GM12874 (cell line): ENCODE measurements at regions not wholly inside any gene's neighbourhood (a gene's known extent, or its start where the extent isn't known, plus 50 kb on each side); places are given as distances from the start of the nearest gene placed in this dataset.

Source experiments
- TF ChIP-seq, protein P1 (sequence below): IDR thresholded peaks from 2 replicates; pipeline ENCODE4 v1.5.1; 2011; ENCODE audit warnings: low read depth, mild to moderate bottlenecking, control low read depth, low read length, moderate library complexity; ENCODE audit not compliant: insufficient read depth

DNA sequence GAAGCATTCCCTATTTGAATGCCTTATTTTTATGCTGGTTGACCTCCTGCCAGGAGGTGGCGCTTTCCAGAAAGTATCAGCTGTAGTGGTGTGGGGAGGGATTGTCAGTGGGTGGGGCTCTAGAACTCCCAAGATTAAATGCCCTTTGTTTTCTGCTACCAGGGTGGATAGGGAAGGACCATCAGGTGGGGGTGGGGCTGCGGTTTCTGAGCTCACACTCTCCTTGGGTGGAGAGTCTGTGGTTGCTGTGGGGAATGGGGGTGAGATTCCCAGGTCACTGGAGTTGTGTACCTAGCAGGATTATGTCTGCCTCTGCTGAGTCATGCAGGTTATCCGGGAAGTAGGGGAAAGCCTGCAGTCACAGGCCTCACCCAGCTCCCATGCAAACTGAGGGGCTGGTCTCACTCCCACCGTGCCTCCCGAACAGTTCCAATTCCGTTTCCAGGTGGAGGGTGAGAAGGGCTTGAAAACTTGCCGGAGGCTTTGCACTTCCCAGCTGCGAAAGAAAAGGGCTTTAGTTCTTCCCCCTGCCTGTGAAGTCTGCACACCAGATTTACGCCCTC lies 68.3 kb downstream of the ALG10B start:
- TF ChIP-seq, protein P1, sequence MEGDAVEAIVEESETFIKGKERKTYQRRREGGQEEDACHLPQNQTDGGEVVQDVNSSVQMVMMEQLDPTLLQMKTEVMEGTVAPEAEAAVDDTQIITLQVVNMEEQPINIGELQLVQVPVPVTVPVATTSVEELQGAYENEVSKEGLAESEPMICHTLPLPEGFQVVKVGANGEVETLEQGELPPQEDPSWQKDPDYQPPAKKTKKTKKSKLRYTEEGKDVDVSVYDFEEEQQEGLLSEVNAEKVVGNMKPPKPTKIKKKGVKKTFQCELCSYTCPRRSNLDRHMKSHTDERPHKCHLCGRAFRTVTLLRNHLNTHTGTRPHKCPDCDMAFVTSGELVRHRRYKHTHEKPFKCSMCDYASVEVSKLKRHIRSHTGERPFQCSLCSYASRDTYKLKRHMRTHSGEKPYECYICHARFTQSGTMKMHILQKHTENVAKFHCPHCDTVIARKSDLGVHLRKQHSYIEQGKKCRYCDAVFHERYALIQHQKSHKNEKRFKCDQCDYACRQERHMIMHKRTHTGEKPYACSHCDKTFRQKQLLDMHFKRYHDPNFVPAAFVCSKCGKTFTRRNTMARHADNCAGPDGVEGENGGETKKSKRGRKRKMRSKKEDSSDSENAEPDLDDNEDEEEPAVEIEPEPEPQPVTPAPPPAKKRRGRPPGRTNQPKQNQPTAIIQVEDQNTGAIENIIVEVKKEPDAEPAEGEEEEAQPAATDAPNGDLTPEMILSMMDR = no peak

DNA sequence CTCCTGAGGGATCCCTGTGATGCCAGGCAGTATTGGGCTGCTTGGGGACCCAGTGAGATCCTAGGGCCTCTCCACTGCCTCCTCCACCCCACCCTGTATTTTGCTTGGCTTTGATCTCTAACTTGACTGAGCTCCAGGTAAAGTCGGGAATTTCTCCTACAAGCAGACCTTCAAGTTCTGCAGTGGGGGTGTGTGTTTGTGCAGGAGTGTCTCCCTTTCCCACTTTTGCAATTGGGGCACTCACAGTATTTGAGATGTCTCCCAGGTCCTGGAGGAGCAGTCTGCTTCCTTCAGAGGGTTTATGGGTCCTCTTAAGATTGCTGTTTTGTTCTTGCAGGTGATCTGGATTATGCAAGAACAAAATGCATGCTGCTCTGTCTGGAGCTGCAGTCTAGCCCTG lies 68.9 kb downstream of the ALG10B start:
- TF ChIP-seq, protein P1 = no peak

DNA sequence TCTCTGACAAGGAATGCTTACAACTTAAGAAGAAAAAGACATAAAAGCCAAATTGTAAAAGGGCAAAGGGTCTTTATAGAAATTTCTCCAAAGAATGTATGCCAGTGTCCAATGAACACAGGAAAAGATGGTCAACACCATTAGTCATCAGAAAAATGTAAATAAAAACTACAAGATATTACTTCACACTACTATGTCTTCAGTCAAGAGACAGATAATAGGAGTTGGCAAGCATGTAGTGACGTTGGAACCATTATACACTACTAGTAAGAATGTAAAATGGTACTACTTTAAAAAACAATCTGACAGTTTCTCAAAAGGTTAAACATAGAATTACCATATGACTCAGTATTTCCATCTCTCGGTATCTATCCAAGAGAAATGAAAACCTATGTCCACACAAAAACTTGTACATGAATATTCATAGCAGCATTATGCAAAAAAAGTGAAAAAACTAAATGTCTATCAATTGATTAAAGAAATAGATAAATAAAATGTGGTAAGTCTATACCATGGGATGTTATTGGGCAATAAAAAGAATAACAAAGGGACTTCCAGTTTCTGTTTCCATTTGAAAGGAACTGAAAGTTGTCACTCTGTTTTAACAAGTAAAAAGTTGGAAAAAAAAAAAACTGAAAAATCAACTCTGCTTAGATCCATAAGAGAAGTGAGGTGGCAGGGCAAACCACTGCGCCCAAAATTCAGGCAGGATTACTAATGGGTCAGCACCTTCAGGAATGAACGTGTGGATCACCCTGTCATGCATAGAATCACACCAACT lies 69.8 kb downstream of the ALG10B start:
- TF ChIP-seq, protein P1 = no peak

DNA sequence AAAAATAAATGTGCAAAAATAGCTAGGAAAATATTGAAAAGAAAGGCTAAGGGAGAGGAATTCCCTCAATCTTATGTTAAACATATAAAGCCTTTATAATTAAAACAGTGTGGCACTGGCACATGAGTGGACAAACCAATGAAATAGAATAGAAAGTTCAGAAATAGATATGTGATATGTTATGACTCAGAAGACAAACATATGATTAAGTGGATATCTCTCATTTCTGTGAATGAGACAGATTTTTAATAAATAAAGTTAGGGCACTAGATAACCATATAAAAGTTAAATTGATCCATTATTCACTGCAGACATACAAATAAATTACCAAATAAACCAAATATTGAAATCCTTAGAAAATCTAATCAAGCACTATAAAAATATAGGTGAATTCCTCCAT lies 73.0 kb downstream of the ALG10B start:
- TF ChIP-seq, protein P1 = no peak

DNA sequence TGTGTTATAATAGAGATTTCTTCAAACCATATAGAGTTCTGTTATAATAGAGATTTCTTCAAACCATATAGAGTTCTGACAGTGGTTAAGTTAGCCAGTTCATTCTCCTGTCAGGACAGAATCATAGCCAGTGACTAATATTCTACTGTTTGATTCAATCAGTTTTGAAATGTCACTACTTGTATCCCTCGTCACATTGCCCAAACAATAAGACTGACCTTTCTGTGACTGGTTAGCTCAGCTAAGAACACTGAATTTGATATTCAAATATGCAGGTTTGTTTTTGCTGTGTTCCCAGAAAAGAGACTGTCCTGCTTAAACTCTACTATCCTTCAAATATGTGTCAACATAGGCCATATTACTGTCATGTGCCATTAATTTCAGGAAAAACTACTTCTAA lies 74.4 kb downstream of the ALG10B start:
- TF ChIP-seq, protein P1 = no peak

DNA sequence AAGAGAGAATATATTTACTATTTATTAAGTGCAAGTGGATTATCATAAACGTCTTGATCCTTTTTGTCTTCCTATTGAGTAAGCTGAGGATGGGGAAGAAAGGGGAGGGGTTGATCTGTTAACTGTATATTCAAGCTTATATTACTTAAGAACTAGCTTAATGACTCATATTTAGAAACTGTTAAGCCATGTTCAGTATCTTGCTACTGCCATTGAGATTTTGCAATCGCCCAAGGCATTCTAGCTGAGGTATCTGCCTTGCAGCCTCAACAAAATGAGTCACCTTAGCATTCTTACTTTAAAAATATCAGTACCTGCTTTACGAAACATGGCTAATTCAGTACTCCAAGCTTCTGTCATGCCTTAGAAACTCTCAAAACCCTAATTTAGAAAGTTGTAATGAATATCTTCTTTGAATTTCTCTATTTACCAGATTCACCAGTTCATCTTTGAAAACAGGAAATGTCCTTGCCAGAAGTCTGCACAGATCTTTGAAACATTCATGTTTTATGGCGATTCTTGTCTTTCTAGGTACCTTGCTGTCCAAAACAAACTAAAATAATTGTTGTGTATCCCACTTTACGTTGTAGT lies 76.1 kb downstream of the ALG10B start:
- TF ChIP-seq, protein P1 = no peak

DNA sequence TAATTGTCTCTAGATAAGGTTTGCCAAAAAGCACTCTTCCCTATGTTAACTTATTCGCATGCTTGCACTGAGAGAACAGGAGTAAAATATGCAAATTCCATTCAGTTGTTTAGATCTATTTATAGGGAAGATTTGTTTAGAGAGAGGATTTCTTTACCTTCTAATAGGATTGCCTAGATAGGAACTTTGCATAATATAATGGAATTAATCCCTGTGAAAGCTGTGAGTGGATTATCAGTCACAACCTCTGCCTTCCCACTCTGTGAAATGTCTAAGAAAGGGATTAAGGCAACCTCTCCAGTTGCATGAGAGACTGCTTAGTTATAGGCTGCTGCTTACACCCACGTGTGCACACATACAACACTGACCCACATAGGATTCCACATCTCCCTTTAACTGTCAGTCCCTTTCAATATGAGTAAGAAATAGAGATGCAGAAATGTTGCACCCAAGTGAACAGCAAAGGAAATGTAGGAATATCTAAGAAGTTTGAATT lies 83.2 kb downstream of the ALG10B start:
- TF ChIP-seq, protein P1 = no peak
